ENCODE measurements at regions not wholly inside any gene's neighbourhood (a gene's known extent, or its start where the extent isn't known, plus 50 kb on each side); places are given as distances from the start of the nearest gene placed in this dataset.

DNA sequence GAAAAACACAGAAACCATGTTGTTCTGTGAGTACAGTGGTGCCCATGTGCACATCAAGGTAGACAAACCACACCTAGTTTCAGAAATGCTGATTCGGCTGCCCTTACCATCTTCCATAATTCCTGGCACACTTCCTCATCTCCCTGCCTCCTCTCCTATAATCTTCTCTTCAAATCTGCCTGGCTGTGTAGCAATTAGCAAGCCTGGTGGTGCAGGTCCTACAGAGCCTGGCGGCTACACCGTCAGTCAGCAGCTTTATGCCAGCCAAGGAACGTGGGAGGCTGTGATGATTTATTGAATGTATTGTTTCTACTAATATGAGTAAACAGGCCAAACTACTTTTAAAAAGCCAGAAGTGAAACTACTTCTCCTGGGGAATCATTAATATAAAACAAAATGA lies 106.8 kb downstream of the SEMA6D start:
- no peak for DNase-seq (ENCODE audit: low spot score)

DNA sequence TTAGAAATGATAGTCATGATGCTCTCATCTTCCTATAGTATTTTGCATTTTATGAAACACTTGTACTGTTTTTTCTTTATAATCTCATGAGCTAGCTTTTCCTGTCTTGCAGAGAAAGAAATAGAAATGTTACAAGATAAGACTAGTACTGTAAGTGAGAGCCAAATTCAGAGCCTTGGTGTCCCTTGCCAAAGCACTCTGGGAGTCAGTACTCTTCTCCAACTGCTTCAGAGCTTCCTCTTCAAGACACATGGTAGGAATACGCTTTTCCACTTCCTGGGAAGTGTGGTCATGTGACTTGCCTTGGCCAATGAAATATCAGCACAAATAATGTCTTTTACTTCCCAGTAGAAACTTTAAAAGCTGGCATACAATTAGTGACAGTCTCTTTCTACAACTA lies 112.4 kb downstream of the SEMA6D start:
- DNase-seq (ENCODE audit: low spot score): no peak

DNA sequence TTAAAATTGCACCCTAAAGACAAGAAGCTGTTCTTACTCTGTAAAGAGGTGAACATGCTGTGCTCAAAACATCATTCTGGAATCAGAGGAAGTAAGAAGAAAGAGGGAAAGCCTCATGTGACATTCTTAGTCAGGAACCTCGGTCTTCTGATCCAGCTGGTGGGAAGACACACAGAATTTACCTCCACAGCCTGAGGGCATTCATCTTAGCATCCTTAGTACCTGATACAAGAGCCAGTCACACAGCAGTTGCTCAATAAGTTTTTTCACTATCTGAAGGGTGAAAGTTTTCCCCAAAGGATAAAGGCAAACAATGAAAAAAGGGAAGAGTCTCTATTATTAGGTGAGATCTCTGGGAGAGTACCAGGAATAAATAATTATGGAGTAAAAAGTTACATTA lies 116.8 kb downstream of the SEMA6D start:
- no peak for DNase-seq (ENCODE audit: low spot score)

DNA sequence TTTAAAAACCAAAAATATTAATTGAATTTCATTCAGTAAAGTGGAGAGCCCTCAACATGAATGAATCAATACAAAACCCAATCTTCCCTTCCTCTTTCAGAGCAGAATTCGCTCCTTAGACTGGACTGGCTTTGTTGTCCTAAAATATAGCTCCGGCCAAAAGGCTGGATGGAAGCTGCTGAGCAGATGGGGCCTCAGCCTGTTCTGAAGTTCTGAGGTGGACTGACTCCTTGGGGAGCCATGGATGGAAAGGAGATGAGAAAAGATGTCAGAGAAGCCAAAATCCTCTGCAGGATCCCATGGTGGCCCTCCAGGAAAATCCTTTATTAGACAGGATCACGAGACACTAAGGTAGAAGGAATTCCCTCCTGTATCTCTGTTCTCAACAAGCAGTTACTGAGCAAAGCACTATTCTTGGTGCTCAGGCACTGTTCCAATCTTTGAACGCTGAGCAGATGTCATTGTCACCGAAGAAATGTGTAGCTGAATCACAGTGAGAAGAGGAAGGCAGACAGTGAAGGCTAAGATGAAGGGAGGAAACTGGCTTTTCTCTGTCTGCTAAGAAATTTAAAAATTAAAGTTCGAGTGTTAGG lies 122.0 kb downstream of the SEMA6D start:
- no peak for DNase-seq (ENCODE audit: low spot score)

DNA sequence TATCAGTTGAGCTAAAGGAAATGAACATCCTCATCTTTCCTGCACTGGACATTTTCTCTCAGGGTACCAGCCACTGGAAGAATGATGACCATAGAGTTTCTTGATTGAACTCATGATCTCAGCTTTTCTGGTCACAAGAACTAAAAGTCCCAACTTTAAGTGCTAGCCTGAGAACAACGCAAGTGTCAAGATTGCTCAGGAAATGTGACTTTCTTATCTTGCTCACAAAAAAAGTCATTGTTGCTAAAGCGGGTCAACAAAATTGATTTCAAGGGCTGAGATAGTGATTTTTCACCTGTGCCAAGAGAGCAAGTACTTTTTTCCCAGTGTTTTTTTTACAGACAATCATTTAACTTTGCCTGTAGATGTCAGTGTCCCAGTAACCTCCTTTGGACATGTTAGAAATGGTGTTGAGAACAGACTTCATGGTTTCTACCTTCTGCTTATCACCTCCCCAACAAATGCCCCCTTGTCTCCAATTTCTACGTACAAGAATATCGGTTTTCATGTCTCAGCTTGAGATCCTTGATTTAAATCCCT lies 125.9 kb downstream of the SEMA6D start:
- no peak for DNase-seq (ENCODE audit: low spot score)

DNA sequence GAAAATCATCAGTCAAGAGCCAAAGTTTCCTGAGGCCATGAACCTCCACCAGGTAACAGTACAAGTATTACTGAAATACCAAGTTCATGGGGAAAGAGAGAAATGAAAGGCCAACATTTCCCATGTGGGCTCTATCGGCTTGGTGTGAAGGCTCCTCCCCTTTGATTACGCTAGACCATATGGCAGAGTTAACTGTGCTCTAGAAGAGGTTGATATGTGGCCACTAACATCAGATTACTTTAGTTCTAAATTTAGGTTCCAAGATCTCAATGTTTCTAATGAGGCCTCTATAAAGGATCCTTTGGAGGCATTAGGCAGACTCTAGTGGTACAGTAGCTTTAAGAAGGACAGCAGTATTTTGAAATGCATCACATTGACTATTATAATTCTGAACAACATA lies 127.1 kb downstream of the SEMA6D start:
- no peak for DNase-seq (ENCODE audit: low spot score)

DNA sequence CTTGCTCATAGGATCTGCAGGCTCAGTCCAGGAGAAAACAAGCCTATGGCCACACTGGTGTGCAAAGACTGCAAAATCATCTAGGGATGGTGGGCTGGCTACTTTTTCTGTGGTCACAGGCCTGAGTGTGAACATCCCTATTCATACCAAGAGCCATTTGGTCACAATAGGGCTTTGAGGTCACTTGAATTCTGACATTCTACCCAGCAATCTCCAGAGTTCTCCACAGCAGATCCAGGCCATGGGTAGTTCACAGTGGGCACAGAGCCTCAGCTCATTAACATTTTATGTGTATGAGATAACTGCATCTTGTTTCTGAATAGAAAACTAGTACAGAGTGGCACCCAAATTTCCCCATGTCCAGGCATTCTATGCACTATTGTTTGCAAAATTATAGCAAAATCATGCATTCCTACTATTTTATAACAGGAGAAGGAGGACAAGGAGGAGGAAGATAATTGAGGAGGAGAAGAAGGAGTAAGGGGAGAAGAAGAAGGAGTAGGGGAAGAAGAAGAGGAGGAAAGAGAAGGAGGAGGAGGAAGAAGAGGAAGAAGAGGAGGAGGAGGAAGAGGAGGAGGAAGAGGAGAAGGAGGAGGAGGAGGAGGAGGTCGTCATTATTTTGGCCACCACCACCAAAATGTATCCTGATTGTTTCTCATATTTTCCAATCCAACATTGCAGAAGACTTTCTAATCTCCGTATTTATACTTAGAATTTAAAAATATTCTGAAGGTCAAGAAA lies 129.0 kb downstream of the SEMA6D start:
- DNase-seq (ENCODE audit: low spot score): no peak

DNA sequence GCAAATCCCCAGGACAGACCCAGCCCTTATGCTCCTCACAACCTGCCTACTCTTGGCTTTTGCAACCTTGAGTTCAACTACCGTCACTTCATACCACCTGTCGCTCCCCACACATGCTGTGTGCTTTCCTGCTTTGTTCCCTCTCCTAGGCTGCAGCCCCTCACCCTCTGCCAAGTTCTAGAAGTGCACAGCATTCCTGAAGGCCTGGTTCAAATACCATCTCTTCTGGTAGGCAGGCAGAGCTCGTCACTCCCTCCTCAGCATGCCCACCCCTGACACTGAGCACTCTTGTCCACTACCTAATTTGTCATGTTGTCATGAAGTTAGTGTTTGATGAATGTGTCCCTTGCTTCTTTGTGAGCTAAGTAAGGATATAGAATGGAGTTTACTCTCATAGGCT lies 129.6 kb downstream of the SEMA6D start:
- no peak for DNase-seq (ENCODE audit: low spot score)

DNA sequence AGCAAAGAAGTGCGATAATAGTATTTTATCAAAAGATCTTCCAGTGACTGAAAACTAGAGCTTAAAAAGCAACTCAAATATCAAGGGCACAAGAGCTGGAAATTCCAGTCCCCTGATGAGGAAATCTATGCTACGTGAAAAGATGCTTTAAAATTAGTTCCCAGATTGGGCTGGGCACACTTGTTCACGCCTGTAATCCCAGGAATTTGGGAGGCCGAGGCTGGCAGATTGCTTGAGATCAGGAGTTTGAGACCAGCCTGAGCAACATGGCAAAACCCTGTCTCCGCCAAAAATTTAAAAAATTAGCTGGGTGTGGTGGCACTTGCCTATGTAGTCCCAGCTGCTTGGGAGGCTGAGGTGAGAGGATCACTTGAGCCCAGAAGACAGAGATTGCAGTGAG lies 138.8 kb downstream of the SEMA6D start:
- no peak for DNase-seq (ENCODE audit: low spot score)

DNA sequence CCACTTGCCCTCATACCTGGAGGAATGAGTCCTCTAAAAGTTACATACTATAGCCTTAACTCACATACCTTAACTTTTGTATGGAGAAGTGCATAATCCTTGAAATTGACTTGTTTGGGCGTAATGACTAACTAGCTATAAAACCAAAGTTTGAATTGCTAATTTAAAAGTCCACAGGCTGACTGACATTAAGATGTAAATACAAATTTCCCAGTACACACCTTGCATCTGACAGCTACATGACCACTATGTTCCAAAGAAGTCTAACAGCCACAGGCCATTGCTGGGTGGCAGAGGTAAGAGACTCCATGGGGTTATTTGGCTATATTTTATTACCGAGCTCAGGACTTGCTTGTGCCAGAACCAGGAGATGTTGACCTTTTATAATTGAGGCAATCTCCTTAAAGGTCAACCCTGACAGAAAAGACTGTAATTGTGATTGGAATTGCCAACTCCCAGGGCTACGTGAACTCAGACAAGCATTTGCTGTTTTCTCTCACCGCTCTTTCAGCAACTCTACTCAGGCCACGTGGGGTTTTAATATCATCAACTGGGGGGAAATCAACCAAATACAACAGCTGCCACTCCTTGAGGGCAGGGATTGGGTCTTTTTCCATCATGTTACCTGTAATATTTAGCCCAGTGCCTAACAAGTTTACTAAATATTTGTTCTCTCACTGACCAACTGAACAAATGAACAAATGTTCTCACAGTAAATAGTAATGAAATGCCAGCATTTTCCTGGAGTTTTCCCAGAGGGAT lies 139.9 kb downstream of the SEMA6D start:
- no peak for DNase-seq (ENCODE audit: low spot score)

DNA sequence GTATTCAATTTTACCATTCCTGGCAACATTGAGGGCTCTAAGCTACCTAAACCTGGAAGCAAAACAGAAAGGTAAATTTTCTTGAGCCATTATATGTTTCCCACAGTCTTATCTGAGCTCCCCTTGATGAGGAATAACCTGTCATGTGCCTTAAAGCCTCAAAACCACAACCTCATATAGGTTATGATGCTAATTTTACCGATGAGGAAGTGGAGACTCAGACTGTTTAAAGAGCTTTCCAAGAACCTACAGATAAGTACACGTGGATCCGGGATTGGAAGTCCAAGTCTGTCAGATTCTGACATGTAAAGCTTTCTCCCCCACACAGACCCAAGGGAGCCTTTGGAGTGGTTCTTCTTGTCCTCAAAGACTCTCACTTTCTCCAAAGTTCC lies 140.5 kb downstream of the SEMA6D start:
- DNase-seq (ENCODE audit: low spot score): no peak

DNA sequence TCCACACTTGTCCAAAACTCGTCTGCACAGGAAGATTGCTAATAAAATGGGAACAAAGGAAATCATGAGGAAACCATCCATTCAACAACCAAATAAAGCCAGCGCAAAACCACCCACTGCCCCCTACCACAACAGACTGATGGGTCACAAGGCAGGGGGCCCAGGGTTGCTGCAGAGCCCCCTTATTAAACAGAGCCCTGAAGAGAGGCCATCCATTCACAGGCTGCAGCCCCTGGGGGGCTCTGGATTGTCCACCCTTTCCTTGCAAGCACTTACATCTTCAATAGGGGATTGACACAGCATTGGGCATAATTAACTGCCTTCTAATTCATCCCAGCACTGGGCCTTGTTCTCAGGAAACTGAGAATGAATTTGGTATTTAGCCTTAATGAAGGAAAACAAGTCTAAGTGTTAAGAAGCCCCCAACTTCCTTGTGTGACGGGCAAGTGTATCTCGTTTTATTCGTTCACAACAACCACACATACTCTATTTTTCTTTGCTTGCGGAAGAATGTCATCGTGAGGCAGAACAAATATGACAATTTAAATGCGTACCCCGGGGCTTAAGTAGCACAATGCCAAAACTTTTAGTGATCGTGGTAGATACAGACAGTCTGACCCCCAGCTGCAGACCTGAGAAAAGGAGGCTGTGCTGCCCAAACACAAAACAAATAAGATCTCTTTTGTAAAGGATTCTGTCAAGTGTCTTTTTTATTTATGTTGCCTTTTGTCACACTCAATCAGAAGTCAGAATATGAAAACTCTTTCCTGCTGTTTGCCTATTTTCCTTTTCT lies 144.0 kb downstream of the SEMA6D start:
- no peak for DNase-seq (ENCODE audit: low spot score)

DNA sequence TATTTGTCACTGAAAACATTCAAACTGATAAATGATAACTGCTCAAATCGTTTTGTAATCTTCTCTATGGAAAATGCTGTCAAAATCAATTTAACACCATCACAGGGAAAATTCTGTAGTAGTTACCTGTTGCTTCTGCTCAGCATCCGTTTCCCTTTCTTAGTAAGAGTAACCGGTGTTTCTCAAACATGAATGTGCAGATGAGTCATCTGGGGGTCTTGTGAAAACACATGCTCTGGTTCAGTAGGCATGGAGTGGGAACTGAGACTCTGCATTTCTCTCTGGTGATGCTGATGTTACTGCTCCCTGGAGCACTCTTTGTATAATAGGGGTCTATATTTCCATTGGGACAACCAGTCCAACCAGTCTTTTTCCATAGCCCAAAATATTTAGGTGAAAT lies 145.1 kb downstream of the SEMA6D start:
- no peak for DNase-seq (ENCODE audit: low spot score)

DNA sequence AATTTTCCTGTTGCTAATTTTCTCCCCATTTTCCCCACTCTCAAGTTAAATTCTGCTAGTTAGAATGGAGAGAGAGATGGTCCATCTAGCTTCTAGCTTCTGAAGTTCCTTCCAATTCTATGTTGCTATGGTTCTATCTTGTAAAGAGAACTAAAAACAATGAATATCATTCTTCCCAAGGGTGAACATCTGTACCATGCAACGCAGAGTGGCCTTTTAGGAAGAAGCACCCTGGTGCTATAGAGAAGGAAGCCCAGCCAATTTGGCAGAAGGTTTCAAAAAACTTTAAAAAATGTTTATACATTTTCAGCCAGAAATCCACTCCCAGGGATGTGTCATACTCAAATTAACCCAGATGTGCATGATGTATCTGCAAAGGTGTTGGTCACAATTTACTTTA lies 149.1 kb downstream of the SEMA6D start:
- no peak for DNase-seq (ENCODE audit: low spot score)

DNA sequence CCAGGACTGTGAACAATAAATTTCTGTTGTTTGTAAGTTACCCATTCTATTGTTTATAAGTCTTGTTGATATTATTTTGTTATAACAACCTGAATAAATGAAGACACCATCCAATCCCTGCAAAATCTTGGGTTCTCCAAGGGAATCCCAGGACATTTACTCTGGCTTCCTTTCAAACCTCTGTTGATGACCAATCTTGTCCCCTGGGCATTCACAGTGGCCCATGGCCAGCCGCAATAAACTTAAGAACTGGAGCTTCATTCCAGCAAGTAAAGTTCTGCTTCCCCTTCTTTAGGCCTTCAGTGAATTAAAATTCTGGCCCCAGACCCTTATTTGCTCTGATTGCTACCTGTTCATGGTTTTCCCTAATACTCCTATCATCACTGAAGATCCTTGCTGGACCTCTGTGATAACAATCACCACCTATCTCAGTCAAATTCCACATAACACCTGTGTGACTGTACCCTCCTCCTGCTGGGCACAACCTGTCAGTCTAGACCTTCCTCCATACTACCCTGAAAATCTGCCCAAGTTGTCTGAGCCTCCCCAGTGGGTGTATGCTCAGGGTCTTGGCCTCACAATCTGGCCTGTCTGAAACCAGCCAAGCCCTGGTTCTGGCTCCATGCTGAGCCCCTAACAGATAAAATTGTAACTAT lies 153.1 kb downstream of the SEMA6D start:
- DNase-seq (ENCODE audit: low spot score): no peak

DNA sequence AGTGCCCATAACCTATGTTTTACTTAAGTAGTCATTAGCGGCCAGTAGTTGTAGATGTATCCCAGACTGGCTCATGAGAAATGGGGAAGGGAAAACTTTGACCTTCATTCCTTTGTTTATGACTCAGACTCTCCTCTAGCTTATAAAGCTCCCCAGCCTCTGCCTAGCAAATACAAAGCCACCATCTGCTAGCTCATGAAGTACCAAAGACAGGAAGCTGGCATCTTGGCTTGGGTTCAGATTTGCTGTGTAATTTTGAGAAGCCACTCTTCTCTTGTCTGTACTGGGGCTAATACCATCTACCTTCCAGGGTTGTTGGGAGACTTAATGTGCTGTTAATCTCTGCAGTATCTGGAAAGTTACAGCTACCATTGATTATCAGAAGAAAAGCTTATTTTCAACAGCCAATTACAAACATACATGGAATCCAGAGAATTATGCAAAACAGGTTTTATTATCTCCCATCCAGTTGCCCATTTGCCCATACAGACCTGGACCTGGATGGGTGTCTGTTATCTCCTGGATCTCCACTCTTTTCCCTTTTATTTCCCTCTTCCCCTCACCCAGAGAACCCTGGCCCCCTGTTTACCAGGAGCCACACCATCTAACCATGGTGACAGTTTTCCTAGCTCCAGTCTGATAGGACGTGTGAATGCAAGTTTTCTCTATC lies 153.8 kb downstream of the SEMA6D start:
- no peak for DNase-seq (ENCODE audit: low spot score)

DNA sequence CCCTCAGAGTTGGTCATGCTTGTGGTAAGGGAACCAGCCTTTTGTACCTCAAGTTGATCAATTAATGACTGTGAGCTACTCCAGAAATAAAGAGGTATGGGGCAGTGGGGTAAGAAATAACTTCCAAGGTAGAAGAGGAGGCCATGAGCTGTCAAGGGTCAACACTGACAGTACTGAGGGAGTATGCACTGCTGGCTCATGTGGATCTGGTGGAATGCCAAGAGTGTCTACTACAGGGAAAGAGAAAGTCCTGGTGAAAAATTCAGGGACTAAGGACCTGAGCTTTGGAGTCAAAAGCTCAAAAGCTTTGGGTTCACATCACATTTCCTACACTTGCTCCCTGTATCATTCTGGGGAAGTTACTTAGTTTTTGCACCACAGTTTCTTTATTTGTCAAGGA lies 154.9 kb downstream of the SEMA6D start:
- DNase-seq (ENCODE audit: low spot score): no peak

DNA sequence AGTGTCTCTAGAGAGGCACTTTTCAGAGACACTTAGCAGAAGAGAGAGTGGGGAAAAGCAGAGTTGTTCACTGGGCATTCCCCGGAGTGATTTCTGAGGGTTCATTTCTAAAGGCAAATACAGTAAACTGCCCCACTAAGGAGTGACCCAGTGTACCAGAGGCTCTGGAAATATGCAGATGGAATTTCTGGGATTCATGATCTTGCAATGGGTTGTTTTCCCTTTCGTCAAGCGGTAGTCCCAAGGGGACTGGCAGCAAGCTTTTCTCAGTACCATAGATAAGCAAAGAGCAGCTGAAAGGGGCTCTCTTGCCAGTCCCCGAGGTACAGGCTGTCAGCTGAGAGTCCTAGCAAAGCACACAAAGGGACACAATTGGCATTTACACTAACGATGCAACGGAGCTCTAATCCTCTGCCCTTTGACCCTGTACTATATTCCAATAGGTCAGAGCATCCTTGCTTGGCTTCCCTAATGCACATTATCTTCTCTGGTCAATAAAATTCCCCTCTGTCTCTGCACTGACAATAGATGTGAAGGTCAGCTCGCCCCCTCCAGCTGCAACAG lies 155.6 kb downstream of the SEMA6D start:
- no peak for DNase-seq (ENCODE audit: low spot score)

DNA sequence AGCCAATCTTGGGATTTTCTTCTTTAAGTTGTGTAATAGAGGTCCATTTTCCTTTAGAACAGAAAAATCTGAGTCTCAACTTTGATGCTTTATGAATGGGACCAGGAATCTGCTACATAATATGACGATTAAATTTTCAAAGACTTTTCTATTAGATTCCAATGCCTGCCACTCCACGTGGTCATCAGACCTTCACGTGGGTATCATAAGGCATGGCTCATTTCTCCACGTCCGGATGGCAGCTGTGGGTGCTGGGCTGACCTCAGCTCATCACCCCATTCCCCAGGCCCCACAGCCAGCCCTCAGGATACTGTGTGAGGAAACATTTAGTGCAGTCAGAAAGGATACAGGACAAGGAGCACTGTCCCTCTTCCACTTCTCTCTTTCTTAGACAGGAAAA lies 159.7 kb downstream of the SEMA6D start:
- no peak for DNase-seq (ENCODE audit: low spot score)

DNA sequence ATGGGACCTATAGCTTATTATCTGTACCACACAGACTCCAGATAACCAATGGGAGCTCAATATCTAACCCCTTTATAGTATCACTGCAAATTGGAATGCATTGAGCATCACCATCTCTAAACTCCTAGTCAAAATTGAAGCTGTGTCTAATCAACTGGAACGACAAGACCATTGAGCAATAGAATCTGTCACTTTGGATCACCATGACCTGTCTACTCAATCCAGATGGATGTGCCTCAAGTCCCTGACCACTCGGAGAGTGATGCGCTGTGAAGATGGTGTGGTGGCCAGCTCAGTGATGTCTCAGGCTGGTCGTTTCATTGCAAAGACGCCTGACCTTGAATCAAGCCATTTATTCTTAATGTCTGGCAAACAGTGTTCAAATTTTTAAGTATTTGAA lies 160.5 kb downstream of the SEMA6D start:
- DNase-seq (ENCODE audit: low spot score): no peak

DNA sequence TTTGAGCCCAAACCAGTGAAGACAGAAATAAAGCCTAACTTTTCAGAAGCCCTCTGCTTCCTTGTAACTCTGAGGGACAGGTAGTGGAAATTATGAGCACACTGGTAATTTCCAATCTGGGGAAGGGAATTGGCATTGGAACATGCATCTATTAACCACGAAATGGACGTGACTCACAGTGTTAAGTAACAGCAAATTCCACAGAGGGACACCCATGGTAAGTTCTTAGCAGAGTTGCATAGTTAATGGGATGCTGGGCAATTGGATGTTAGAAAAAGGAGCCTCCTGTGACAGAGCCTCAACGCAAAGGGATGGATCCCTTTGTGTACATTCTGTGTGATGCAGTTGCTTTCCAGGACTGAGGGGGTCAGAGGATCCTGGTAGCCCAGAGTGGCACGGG lies 168.6 kb downstream of the SEMA6D start:
- no peak for DNase-seq (ENCODE audit: low spot score)

All from HuH-7 (cell line).